Vagina (tissue), 2 donors: ENCODE measurements at regions not wholly inside any gene's neighbourhood (a gene's known extent, or its start where the extent isn't known, plus 50 kb on each side); places are given as distances from the start of the nearest gene placed in this dataset.

Experiments
- DNase-seq, 2 donors: peaks; one replicate each; pipeline ENCODE4 v3.0.0-alpha.2; 2017; ENCODE audit errors: extremely low spot score in 2 of 2
- H3K27ac ChIP-seq: fragments of 200-600 bp; sonication (generic); one replicate; pipeline ENCODE4 v1.5.1; 2019
- H3K27me3 ChIP-seq: fragments of 200-600 bp; sonication (generic); one replicate; pipeline ENCODE4 v1.5.1; 2019
- H3K36me3 ChIP-seq, 2 donors: fragments of 200-600 bp; sonication (generic); one replicate each; pipeline ENCODE4 v1.5.1; 2017 to 2019
- H3K4me1 ChIP-seq: fragments of 200-600 bp; sonication (generic); one replicate; pipeline ENCODE4 v1.5.1; 2019
- H3K4me3 ChIP-seq, 2 donors: fragments of 200-600 bp; sonication (generic); 1 replicate in 1 of 2; 2 replicates in 1 of 2; pipeline ENCODE4 v1.5.1; 2016 to 2019
- H3K9me3 ChIP-seq: fragments of 200-600 bp; sonication (generic); one replicate; pipeline ENCODE4 v1.5.1; 2019
- CTCF ChIP-seq, 3 experiments: fragments of 450-650 bp in 2 of 3; fragments of 200-600 bp in 1 of 3; sonication (generic) in 1 of 3; IDR thresholded peaks; one replicate each; pipeline ENCODE4 v1.5.1; 2017 to 2019; ENCODE audit warnings: antibody characterized with exemption in 3 of 3, mild to moderate bottlenecking in 2 of 3, moderate library complexity in 2 of 3
- POLR2A ChIP-seq, 2 donors: fragments of 450-650 bp; IDR thresholded peaks; one replicate each; pipeline ENCODE4 v1.6.1; 2017; ENCODE audit warnings: antibody characterized with exemption in 2 of 2, mild to moderate bottlenecking in 2 of 2, moderate library complexity in 2 of 2
- POLR2AphosphoS5 ChIP-seq, 2 donors: sonication (generic); formaldehyde crosslinking; IDR thresholded peaks; one replicate each; pipeline ENCODE4 v1.9.0; 2017; ENCODE audit warnings: antibody characterized with exemption in 2 of 2, mild to moderate bottlenecking in 2 of 2, low read depth in 1 of 2; ENCODE audit not compliant: insufficient read depth in 1 of 2
- intact Hi-C: fragments of 100-400 bp; cut with DNase I; formaldehyde crosslinking; loops from one replicate; pipeline ENCODE4 v1.15.1; 2023

GRCh38 chr10:31095677-31096560 lies 64.3 kb upstream of the ZNF438 start:
- TF ChIP-seq POLR2AphosphoS5 (IDR thresholded peaks at IDR 0.05; ENCODE audit: insufficient read depth in 1 of 2, low read depth in 1 of 2) (no peak), POLR2A (IDR thresholded peaks at IDR 0.05) (no peak), CTCF (IDR thresholded peaks at IDR 0.05) (no peak)
- no peaks in the 10 kb centered on the region for H3K4me1 ChIP-seq
- H3K9me3 ChIP-seq = no peaks in the 10 kb centered on the region

GRCh38 chr10:31098046-31098445 lies 66.4 kb upstream of the ZNF438 start:
- DNase-seq = no peak
- Histone ChIP-seq H3K4me3 (no peak overlapping the region), H3K4me1 (no peaks in the 10 kb centered on the region), H3K36me3 (no peaks in the 10 kb centered on the region), H3K27me3 (no peaks in the 10 kb centered on the region), H3K27ac (peak overlapping the region; percentile 22), H3K9me3 (no peaks in the 10 kb centered on the region)
- intact Hi-C loops = no loop called here
- no peak for TF ChIP-seq POLR2AphosphoS5 (IDR thresholded peaks at IDR 0.05; ENCODE audit: insufficient read depth in 1 of 2, low read depth in 1 of 2)
- TF ChIP-seq POLR2A (IDR thresholded peaks at IDR 0.05) = no peak
- no peak for TF ChIP-seq CTCF (IDR thresholded peaks at IDR 0.05)

More at GRCh38 chr10:31095677-31096560, 64.3 kb upstream of the ZNF438 start:
- Histone ChIP-seq H3K27ac (no peak overlapping the region), H3K4me3 (no peak overlapping the region), H3K36me3 (no peaks in the 10 kb centered on the region), H3K27me3 (no peaks in the 10 kb centered on the region)
- intact Hi-C loops = no loop called here
- no peak for DNase-seq

- intact Hi-C loops = no loop called here
Observed at GRCh38 chr10:31099094-31099493, 67.4 kb upstream of the ZNF438 start.

DNA sequence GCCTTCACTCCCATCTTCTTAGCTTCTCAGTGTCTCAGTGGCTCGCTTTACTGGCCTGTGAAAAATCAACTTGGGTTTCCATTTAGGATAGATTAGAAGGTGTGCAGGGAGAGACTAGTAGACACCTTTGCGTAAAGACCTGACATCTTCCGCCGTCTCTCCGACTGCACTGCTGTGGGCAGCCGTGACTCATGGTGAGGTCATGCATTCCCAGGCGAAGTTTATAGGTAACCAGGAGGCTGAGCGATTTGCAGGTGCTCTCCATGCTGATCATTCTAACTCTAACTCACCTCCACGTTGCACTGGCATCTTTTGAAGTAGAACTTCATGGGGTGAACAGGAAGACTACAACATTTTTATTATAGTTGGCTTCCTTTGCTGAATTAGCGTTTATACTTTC lies 68.0 kb upstream of the ZNF438 start:
- H3K27ac ChIP-seq = no peak overlapping the region
- intact Hi-C loops = no loop called here
- no peaks in the 10 kb centered on the region for H3K4me1 ChIP-seq
- no peak overlapping the region for H3K4me3 ChIP-seq
- H3K27me3 ChIP-seq = no peaks in the 10 kb centered on the region
- no peak for DNase-seq
- TF ChIP-seq POLR2AphosphoS5 (IDR thresholded peaks at IDR 0.05; ENCODE audit: insufficient read depth in 1 of 2, low read depth in 1 of 2) = no peak
- H3K9me3 ChIP-seq = no peaks in the 10 kb centered on the region
- no peaks in the 10 kb centered on the region for H3K36me3 ChIP-seq

More at GRCh38 chr10:31099094-31099493, 67.4 kb upstream of the ZNF438 start:
- TF ChIP-seq POLR2A (IDR thresholded peaks at IDR 0.05) (no peak), POLR2AphosphoS5 (IDR thresholded peaks at IDR 0.05; ENCODE audit: insufficient read depth in 1 of 2, low read depth in 1 of 2) (no peak), CTCF (IDR thresholded peaks at IDR 0.05) (no peak)
- Histone ChIP-seq H3K27ac (no peak overlapping the region), H3K27me3 (no peaks in the 10 kb centered on the region), H3K4me3 (no peak overlapping the region), H3K4me1 (no peaks in the 10 kb centered on the region), H3K9me3 (no peaks in the 10 kb centered on the region), H3K36me3 (no peaks in the 10 kb centered on the region)
- no peak for DNase-seq

DNA sequence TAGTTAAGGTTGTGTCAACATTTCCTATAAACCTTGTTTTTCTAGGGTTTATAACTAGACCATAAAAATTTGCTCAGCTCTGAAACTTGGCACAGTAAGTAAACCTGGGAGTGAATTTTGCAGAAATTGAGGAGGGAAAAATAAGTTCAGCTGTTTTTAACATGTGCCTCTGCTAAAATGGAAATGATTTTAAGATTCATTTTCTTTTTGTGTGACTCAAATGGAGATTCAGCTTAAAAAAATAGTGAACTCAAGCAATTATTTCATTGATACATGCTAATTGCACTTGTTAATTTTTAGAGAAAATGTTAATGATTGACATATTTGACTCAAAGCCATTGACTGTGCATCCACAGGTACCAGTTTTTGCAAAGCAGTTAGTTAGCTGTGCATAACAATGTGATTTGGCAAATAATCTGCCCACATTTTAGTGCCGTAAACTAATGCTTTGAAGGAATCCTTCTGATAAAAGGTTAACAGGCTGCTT lies 68.5 kb upstream of the ZNF438 start:
- H3K9me3 ChIP-seq = no peaks in the 10 kb centered on the region
- intact Hi-C loops = no loop called here
- no peaks in the 10 kb centered on the region for H3K36me3 ChIP-seq
- H3K27me3 ChIP-seq = no peaks in the 10 kb centered on the region
- no peak overlapping the region for H3K27ac ChIP-seq
- TF ChIP-seq POLR2A (IDR thresholded peaks at IDR 0.05) (no peak), CTCF (IDR thresholded peaks at IDR 0.05) (no peak), POLR2AphosphoS5 (IDR thresholded peaks at IDR 0.05; ENCODE audit: insufficient read depth in 1 of 2, low read depth in 1 of 2) (no peak)
- no peak for DNase-seq
- no peak overlapping the region for H3K4me3 ChIP-seq
- H3K4me1 ChIP-seq = no peaks in the 10 kb centered on the region
